Loucy (cell line): ENCODE measurements at regions not wholly inside any gene's neighbourhood (a gene's known extent, or its start where the extent isn't known, plus 50 kb on each side); places are given as distances from the start of the nearest gene placed in this dataset.

Experiments
- H2AFZ ChIP-seq: fragments of 200-600 bp; sonication (generic); 2 replicates; pipeline ENCODE4 v1.6.0; 2016; ENCODE audit warnings: antibody characterized with exemption, mild to moderate bottlenecking, low read length, moderate library complexity
- H3F3A ChIP-seq: fragments of 200-600 bp; 2 replicates; pipeline ENCODE4 v1.6.0; 2016; ENCODE audit warnings: antibody characterized with exemption, low read depth, mild to moderate bottlenecking
- H3K27me3 ChIP-seq: fragments of 200-600 bp; sonication (generic); 2 replicates; pipeline ENCODE4 v1.6.1; 2014; ENCODE audit warnings: low read length, mild to moderate bottlenecking; ENCODE audit not compliant: insufficient read depth, poor library complexity, severe bottlenecking
- H3K36me3 ChIP-seq: fragments of 200-600 bp; sonication (generic); 2 replicates; pipeline ENCODE4 v1.6.1; 2016; ENCODE audit warnings: low read length; ENCODE audit not compliant: insufficient read depth
- H3K4me1 ChIP-seq: fragments of 200-600 bp; sonication (generic); 2 replicates; pipeline ENCODE4 v1.5.1; 2014; ENCODE audit warnings: low read length, mild to moderate bottlenecking; ENCODE audit not compliant: insufficient read depth, poor library complexity, severe bottlenecking
- H3K4me2 ChIP-seq: fragments of 200-600 bp; sonication (generic); 2 replicates; pipeline ENCODE4 v1.6.0; 2014; ENCODE audit warnings: antibody characterized with exemption, low read length, low read depth, mild to moderate bottlenecking; ENCODE audit not compliant: poor library complexity, severe bottlenecking
- H3K4me3 ChIP-seq: fragments of 200-600 bp; sonication (generic); 2 replicates; pipeline ENCODE4 v1.5.1; 2014; ENCODE audit warnings: low read length, mild to moderate bottlenecking, mixed read lengths; ENCODE audit not compliant: poor library complexity, severe bottlenecking
- H3K79me2 ChIP-seq: fragments of 200-600 bp; sonication (generic); 2 replicates; pipeline ENCODE4 v1.6.1; 2014; ENCODE audit warnings: low read length; ENCODE audit not compliant: insufficient read depth
- H3K9ac ChIP-seq: fragments of 200-600 bp; sonication (generic); 2 replicates; pipeline ENCODE4 v1.6.0; 2014; ENCODE audit warnings: mild to moderate bottlenecking, low read depth, low read length, moderate library complexity; ENCODE audit not compliant: poor library complexity, severe bottlenecking
- H3K9me2 ChIP-seq: fragments of 200-600 bp; sonication (generic); replicated peaks from 2 replicates; pipeline ENCODE4 v1.6.1; 2016; ENCODE audit warnings: low read depth, low read length, mixed read lengths
- H3K9me3 ChIP-seq: fragments of 200-600 bp; sonication (generic); 2 replicates; pipeline ENCODE4 v1.6.1; 2014; ENCODE audit warnings: mild to moderate bottlenecking, antibody characterized with exemption, low read length, low read depth; ENCODE audit not compliant: insufficient read depth
- H4K20me1 ChIP-seq: fragments of 200-600 bp; sonication (generic); 2 replicates; pipeline ENCODE4 v1.6.0; 2014; ENCODE audit warnings: antibody characterized with exemption, low read length, mild to moderate bottlenecking; ENCODE audit not compliant: insufficient read depth, poor library complexity, severe bottlenecking
- EZH2phosphoT487 ChIP-seq: fragments of 200-600 bp; IDR thresholded peaks from 2 replicates; pipeline ENCODE4 v1.6.1; 2018; ENCODE audit warnings: antibody characterized with exemption, mild to moderate bottlenecking, moderate library complexity, borderline replicate concordance
- TF ChIP-seq, protein P1 (sequence below): fragments of 200-600 bp; sonication (generic); conservative IDR thresholded peaks from 2 replicates; pipeline ENCODE4 v1.5.1; 2014; ENCODE audit warnings: mild to moderate bottlenecking, antibody characterized with exemption, low read length

DNA sequence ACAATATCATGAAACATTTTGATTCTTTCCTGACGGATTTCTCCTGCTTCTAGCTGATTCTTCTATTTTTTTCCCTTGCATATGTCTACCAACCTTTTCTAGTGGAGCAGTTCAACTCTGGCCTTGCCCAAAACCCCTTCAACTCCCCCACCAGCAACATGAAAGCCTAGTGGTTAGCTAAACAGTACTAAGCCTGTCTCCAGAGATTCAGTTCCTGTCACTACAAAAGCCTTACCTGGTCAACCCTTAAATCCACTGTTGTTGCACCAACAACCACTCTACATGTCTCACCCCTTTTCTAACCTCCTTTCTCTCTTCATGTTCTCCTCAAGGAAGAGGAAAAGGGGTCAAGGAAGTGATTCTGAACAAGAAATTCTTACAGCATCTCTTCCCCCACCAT lies 74.8 kb upstream of the PIK3R1 start:
- H3K9me3 ChIP-seq, result no peaks in the 10 kb centered on the region
- TF ChIP-seq, protein P1, sequence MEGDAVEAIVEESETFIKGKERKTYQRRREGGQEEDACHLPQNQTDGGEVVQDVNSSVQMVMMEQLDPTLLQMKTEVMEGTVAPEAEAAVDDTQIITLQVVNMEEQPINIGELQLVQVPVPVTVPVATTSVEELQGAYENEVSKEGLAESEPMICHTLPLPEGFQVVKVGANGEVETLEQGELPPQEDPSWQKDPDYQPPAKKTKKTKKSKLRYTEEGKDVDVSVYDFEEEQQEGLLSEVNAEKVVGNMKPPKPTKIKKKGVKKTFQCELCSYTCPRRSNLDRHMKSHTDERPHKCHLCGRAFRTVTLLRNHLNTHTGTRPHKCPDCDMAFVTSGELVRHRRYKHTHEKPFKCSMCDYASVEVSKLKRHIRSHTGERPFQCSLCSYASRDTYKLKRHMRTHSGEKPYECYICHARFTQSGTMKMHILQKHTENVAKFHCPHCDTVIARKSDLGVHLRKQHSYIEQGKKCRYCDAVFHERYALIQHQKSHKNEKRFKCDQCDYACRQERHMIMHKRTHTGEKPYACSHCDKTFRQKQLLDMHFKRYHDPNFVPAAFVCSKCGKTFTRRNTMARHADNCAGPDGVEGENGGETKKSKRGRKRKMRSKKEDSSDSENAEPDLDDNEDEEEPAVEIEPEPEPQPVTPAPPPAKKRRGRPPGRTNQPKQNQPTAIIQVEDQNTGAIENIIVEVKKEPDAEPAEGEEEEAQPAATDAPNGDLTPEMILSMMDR, result no peak
- TF ChIP-seq EZH2phosphoT487, result no peak
- H3K79me2 ChIP-seq, result no peaks in the 10 kb centered on the region
- H3K36me3 ChIP-seq, result no peaks in the 10 kb centered on the region
- H3K4me1 ChIP-seq, result no peaks in the 10 kb centered on the region
- H3K9me2 ChIP-seq, result no peaks in the 10 kb centered on the region
- no peak overlapping the region for H3K4me3 ChIP-seq
- H3K4me2 ChIP-seq, result no peak overlapping the region
- H3K27me3 ChIP-seq, result no peaks in the 10 kb centered on the region
- no peaks in the 10 kb centered on the region for H3F3A ChIP-seq
- H3K9ac ChIP-seq, result no peak overlapping the region
- no peak overlapping the region; the same call in 1 of the 2 replicates for H2AFZ ChIP-seq
- H4K20me1 ChIP-seq, result no peaks in the 10 kb centered on the region

DNA sequence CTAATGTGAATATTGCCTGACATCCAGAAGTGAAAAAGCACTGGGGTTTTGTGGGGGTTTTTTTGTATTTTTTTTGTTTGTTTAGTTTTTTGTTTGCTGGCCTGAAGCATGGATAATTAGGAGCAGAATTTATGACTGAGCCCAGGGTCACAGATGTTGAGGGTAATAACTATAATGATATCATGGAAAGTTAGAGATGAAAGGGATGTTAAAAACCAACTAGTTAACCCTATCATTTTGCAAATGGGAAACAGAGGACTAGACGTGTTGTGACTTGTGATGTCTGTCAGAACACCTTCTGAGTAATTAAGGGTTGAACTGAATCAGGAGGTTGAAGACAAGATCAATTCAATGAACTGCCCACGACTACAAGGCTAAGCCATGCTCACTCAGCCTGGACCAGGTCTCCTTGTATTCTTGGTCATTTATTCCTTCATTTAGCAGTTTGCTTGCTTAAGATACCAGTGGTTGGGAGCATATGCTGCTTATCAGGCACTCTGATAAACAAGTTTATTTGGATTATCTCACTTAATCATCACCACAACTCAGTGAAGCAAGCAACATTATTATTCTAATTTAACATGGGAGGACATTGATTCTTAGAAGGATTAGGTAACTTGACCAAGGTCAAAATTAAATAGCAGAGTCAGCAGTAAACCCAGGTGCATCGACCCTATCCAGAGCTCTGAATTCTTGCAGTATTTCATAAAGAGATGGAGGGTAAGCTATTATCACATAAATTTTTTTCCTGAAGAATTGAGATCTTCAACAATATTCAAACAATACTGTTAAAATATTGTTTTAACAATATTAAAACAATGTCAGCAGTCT lies 75.7 kb upstream of the PIK3R1 start:
- no peaks in the 10 kb centered on the region for H3K9me3 ChIP-seq
- H3K4me2 ChIP-seq, result no peak overlapping the region
- no peak overlapping the region for H3K9ac ChIP-seq
- H3K79me2 ChIP-seq, result no peaks in the 10 kb centered on the region
- H3F3A ChIP-seq, result no peaks in the 10 kb centered on the region
- H3K36me3 ChIP-seq, result no peaks in the 10 kb centered on the region
- 0 out of 2 replicates have a peak overlapping the region, but pooled peaks have one; percentile 7 for H2AFZ ChIP-seq
- no peaks in the 10 kb centered on the region for H3K4me1 ChIP-seq
- TF ChIP-seq EZH2phosphoT487, result no peak
- TF ChIP-seq, protein P1, result no peak
- H3K27me3 ChIP-seq, result no peaks in the 10 kb centered on the region
- no peaks in the 10 kb centered on the region for H3K9me2 ChIP-seq
- no peaks in the 10 kb centered on the region for H4K20me1 ChIP-seq
- H3K4me3 ChIP-seq, result no peak overlapping the region

DNA sequence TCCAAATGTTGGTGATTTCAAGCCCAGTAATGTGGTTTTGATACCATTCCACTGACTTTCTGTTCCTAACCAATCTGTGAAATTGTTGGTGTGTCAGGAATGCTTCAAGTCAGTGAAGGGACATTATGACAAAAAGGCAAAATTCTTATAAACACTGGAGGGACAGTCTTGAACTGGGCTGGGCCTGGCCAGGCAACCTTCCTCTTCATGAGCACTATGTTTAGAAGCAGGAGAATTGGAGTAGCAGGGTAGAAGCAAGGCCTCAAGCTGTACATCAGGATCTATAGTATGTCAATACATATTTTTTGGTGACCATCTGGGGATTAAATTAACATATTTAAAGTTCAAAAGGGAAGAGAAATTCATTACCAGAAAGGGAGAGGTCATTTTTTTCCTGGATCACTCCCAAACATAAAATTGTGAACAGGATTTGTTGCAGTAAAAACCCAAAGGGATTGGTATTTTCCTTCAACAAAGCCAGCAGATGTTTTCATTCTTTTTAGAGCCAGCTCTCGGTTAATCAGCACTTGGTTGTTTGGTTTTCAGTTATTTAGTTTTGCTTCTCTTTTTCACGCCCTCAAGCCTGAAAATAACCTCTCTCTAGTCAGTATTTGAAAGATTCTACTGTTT lies 77.9 kb upstream of the PIK3R1 start:
- H2AFZ ChIP-seq, result no peak overlapping the region
- H3K4me2 ChIP-seq, result no peak overlapping the region
- H3K9ac ChIP-seq, result no peak overlapping the region

More for the DNA sequence above, 77.9 kb upstream of the PIK3R1 start:
- no peak for TF ChIP-seq EZH2phosphoT487
- TF ChIP-seq, protein P1, result no peak
- Histone ChIP-seq H3K36me3 (no peaks in the 10 kb centered on the region), H3K4me1 (no peaks in the 10 kb centered on the region), H3K4me3 (no peak overlapping the region), H4K20me1 (no peaks in the 10 kb centered on the region), H3K9me3 (no peaks in the 10 kb centered on the region), H3K79me2 (no peaks in the 10 kb centered on the region), H3K27me3 (no peaks in the 10 kb centered on the region), H3K9me2 (no peaks in the 10 kb centered on the region), H3F3A (no peaks in the 10 kb centered on the region)
